MM.1S (cell line): ENCODE measurements at regions not wholly inside any gene's neighbourhood (a gene's known extent, or its start where the extent isn't known, plus 50 kb on each side); places are given as distances from the start of the nearest gene placed in this dataset.

Experiments
- DNase-seq: peaks from one replicate; pipeline ENCODE4 v3.0.0-alpha.2; 2015
- H2AFZ ChIP-seq: fragments of 300-600 bp; sonication (generic); 2 replicates; pipeline ENCODE4 v1.6.0; 2016; ENCODE audit warnings: antibody characterized with exemption, low read length
- H3F3A ChIP-seq: fragments of 300-600 bp; sonication (generic); 2 replicates; pipeline ENCODE4 v1.6.1; 2016; ENCODE audit warnings: mild to moderate bottlenecking, antibody characterized with exemption, low read length, moderate library complexity, mixed read lengths; ENCODE audit not compliant: insufficient read depth
- H3K27ac ChIP-seq: fragments of 300-600 bp; sonication (generic); 2 replicates; pipeline ENCODE4 v1.5.1; 2016; ENCODE audit warnings: mild to moderate bottlenecking, low read length
- H3K27me3 ChIP-seq: fragments of 300-600 bp; sonication (generic); replicated peaks from 2 replicates; pipeline ENCODE4 v1.6.0; 2016; ENCODE audit warnings: low read length; ENCODE audit not compliant: insufficient read depth
- H3K36me3 ChIP-seq: fragments of 300-600 bp; sonication (generic); replicated peaks from 2 replicates; pipeline ENCODE4 v1.6.1; 2016; ENCODE audit warnings: mild to moderate bottlenecking, low read length, mixed read lengths; ENCODE audit not compliant: insufficient read depth
- H3K4me1 ChIP-seq: fragments of 300-600 bp; sonication (generic); 2 replicates; pipeline ENCODE4 v1.6.1; 2016; ENCODE audit warnings: low read length, mixed read lengths
- H3K4me2 ChIP-seq: fragments of 300-600 bp; sonication (generic); 2 replicates; pipeline ENCODE4 v1.6.0; 2016; ENCODE audit warnings: low read depth, low read length
- H3K4me3 ChIP-seq: fragments of 300-600 bp; sonication (generic); 2 replicates; pipeline ENCODE4 v1.5.1; 2016; ENCODE audit warnings: low read length, mixed read lengths
- H3K79me2 ChIP-seq: fragments of 300-600 bp; sonication (generic); 2 replicates; pipeline ENCODE4 v1.6.1; 2016; ENCODE audit warnings: mixed run types, low read length, mixed read lengths
- H3K9ac ChIP-seq: fragments of 300-600 bp; sonication (generic); 2 replicates; pipeline ENCODE4 v1.6.1; 2016; ENCODE audit warnings: low read length, mixed read lengths
- H3K9me2 ChIP-seq: fragments of 300-600 bp; sonication (generic); replicated peaks from 2 replicates; pipeline ENCODE4 v1.6.1; 2016; ENCODE audit warnings: mild to moderate bottlenecking, low read length, mixed read lengths; ENCODE audit not compliant: insufficient read depth
- H3K9me3 ChIP-seq: fragments of 300-600 bp; sonication (generic); replicated peaks from 2 replicates; pipeline ENCODE4 v1.6.1; 2016; ENCODE audit warnings: mild to moderate bottlenecking, low read length, mixed read lengths; ENCODE audit not compliant: insufficient read depth
- H4K20me1 ChIP-seq: fragments of 300-600 bp; sonication (generic); 2 replicates; pipeline ENCODE4 v1.6.1; 2016; ENCODE audit warnings: mild to moderate bottlenecking, low read length, moderate library complexity, mixed read lengths; ENCODE audit not compliant: insufficient read depth
- EZH2 ChIP-seq: fragments of 300-600 bp; sonication (generic); optimal IDR thresholded peaks from 2 replicates; pipeline ENCODE3; 2017; ENCODE audit warnings: low read depth, mild to moderate bottlenecking, antibody characterized with exemption, low read length, mixed read lengths
- EZH2phosphoT487 ChIP-seq: fragments of 300-600 bp; sonication (generic); IDR thresholded peaks from 2 replicates; pipeline ENCODE4 v1.6.1; 2018; ENCODE audit warnings: antibody characterized with exemption, low read length
- TF ChIP-seq, protein P1 (sequence below): fragments of 300-600 bp; sonication (generic); IDR thresholded peaks from 2 replicates; pipeline ENCODE4 v1.5.1; 2016; ENCODE audit warnings: antibody characterized with exemption, low read length, mixed read lengths

DNA sequence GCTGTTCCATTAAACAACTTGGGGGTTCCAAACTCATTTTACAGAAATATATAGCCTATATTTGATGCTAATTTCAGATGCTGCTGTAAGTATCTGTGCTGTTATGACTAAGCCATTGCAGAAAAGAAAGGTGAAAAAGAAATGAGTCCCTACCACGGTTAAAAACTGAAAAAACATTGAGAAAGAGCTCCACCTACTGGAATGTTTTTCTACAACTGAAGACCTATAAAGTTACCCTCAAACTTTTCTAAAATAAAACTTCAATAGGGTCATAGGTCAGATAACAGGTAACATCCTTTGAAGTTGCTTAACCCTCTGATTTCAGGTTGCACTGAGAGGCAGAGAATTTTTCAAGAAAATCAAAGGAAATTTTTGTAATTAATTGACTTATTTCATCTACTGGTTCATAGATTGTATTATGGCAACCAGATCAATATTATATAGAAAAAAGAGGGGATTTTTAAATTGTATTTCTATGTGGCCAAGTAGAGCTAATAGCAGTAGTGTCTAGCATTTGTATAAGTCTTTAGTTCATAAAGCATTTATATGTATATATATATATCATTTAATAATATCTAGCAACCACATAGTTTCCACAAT is 279.9 kb downstream of the RPS29 start:
- Histone ChIP-seq H3K9me2 (no peaks in the 10 kb centered on the region), H3K27me3 (no peaks in the 10 kb centered on the region), H3K9me3 (no peaks in the 10 kb centered on the region), H3K4me3 (no peak overlapping the region), H4K20me1 (no peaks in the 10 kb centered on the region), H3K27ac (no peak overlapping the region), H2AFZ (no peak overlapping the region), H3K36me3 (no peaks in the 10 kb centered on the region), H3K4me1 (no peaks in the 10 kb centered on the region), H3F3A (no peaks in the 10 kb centered on the region), H3K4me2 (no peak overlapping the region), H3K79me2 (no peaks in the 10 kb centered on the region), H3K9ac (no peak overlapping the region)
- TF ChIP-seq EZH2, result no peak
- TF ChIP-seq, protein P1, sequence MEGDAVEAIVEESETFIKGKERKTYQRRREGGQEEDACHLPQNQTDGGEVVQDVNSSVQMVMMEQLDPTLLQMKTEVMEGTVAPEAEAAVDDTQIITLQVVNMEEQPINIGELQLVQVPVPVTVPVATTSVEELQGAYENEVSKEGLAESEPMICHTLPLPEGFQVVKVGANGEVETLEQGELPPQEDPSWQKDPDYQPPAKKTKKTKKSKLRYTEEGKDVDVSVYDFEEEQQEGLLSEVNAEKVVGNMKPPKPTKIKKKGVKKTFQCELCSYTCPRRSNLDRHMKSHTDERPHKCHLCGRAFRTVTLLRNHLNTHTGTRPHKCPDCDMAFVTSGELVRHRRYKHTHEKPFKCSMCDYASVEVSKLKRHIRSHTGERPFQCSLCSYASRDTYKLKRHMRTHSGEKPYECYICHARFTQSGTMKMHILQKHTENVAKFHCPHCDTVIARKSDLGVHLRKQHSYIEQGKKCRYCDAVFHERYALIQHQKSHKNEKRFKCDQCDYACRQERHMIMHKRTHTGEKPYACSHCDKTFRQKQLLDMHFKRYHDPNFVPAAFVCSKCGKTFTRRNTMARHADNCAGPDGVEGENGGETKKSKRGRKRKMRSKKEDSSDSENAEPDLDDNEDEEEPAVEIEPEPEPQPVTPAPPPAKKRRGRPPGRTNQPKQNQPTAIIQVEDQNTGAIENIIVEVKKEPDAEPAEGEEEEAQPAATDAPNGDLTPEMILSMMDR, result peak; percentile 39
- DNase-seq, result peak; percentile 44

DNA sequence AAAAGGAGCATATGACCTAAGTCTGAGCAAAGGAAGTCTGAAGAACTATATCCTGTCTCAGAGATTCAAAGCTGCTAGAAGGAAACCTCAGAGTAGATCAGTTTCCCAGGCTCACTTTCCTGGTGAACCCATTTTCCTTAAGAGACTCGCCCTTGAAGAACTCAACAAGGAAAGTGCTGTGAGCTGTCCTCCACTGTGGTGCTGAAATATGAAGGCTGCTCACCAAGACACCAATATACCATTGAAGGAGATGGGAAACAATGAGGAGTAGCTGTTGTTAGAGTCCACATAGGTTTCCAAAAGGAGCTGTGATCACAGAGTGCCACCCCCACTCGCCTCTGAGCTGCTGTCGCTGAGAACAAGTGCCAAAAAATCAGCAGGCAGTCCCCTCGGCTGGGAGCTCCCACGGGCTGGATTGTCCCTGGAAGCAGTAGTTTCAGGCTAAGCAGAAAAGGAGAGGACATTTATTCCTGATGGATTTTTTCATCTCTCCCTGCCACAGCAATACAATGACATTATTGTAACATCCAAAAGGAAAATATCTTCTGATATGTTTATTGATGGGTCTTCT is 282.1 kb downstream of the RPS29 start:
- Histone ChIP-seq H3F3A (no peaks in the 10 kb centered on the region), H3K27ac (no peak overlapping the region), H3K4me2 (no peak overlapping the region), H3K9me3 (no peaks in the 10 kb centered on the region), H3K4me3 (no peak overlapping the region), H3K79me2 (no peaks in the 10 kb centered on the region), H3K4me1 (no peaks in the 10 kb centered on the region), H3K27me3 (no peaks in the 10 kb centered on the region), H3K9ac (no peak overlapping the region), H2AFZ (no peak overlapping the region), H4K20me1 (no peaks in the 10 kb centered on the region), H3K36me3 (no peaks in the 10 kb centered on the region), H3K9me2 (no peaks in the 10 kb centered on the region)
- TF ChIP-seq EZH2 (no peak), EZH2phosphoT487 (no peak)
- TF ChIP-seq, protein P1, result no peak
- peak; percentile 27 for DNase-seq

DNA sequence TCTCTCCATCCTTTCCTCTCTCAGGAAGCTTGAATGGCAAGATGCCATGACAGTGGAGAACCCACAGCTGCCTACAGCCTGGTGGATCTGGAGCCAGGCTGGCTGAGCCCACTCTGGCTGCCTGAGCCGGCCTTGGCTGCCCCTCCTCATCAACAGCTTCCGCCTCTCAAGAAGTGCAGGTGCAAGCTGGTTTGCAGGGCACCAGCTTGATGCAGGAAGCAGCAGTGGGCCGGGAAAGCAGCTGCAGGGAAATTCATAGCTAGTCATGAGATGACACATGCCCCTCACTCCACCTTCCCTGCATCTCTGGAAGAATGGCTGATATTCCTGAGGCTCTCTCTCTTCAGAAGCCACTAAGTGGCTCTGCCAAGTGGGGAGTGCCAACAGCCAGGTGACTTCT is 289.1 kb downstream of the RPS29 start:
- H3K27me3 ChIP-seq, result no peaks in the 10 kb centered on the region
- H3K4me2 ChIP-seq, result no peak overlapping the region
- TF ChIP-seq EZH2phosphoT487 (no peak), EZH2 (no peak)
- TF ChIP-seq, protein P1, result no peak
- no peak overlapping the region for H3K9ac ChIP-seq
- no peaks in the 10 kb centered on the region for H3F3A ChIP-seq
- H4K20me1 ChIP-seq, result no peaks in the 10 kb centered on the region
- H3K9me2 ChIP-seq, result no peaks in the 10 kb centered on the region
- no peaks in the 10 kb centered on the region for H3K79me2 ChIP-seq
- no peak overlapping the region for H2AFZ ChIP-seq
- no peak for DNase-seq
- no peaks in the 10 kb centered on the region for H3K4me1 ChIP-seq
- H3K27ac ChIP-seq, result no peak overlapping the region
- no peak overlapping the region for H3K4me3 ChIP-seq
- H3K36me3 ChIP-seq, result no peaks in the 10 kb centered on the region
- H3K9me3 ChIP-seq, result no peaks in the 10 kb centered on the region
